Karpas-422 (cell line): ENCODE measurements at regions not wholly inside any gene's neighbourhood (a gene's known extent, or its start where the extent isn't known, plus 50 kb on each side); places are given as distances from the start of the nearest gene placed in this dataset.

ENCODE experiments used
- DNase-seq: peaks from one replicate; pipeline ENCODE4 v3.0.0-alpha.2; 2015
- H2AFZ ChIP-seq: fragments of 200-600 bp; sonication (generic); 2 replicates; pipeline ENCODE4 v1.6.1; 2014; ENCODE audit warnings: antibody characterized with exemption, low read length, mixed read lengths
- H3K27ac ChIP-seq: fragments of 200-600 bp; sonication (generic); 2 replicates; pipeline ENCODE4 v1.5.1; 2014; ENCODE audit warnings: mild to moderate bottlenecking, low read length, moderate library complexity
- H3K27me3 ChIP-seq: fragments of 200-600 bp; sonication (generic); 2 replicates; pipeline ENCODE4 v1.6.1; 2014; ENCODE audit warnings: low read length, mixed read lengths
- H3K36me3 ChIP-seq: fragments of 200-600 bp; sonication (generic); 2 replicates; pipeline ENCODE4 v1.6.1; 2014; ENCODE audit warnings: low read length, mixed read lengths; ENCODE audit not compliant: insufficient read depth
- H3K4me1 ChIP-seq: fragments of 200-600 bp; sonication (generic); 2 replicates; pipeline ENCODE4 v1.6.1; 2014; ENCODE audit warnings: mild to moderate bottlenecking, low read length, mixed read lengths
- H3K4me2 ChIP-seq: fragments of 200-600 bp; sonication (generic); 2 replicates; pipeline ENCODE4 v1.6.1; 2014; ENCODE audit warnings: low read length, low read depth, mild to moderate bottlenecking; ENCODE audit not compliant: poor library complexity, severe bottlenecking
- H3K4me3 ChIP-seq: fragments of 200-600 bp; sonication (generic); 2 replicates; pipeline ENCODE4 v1.5.1; 2014; ENCODE audit warnings: mild to moderate bottlenecking, antibody characterized with exemption, low read length, mixed read lengths
- H3K79me2 ChIP-seq: fragments of 200-600 bp; sonication (generic); 2 replicates; pipeline ENCODE4 v1.6.1; 2014; ENCODE audit warnings: mild to moderate bottlenecking, low read length, mixed read lengths
- H3K9ac ChIP-seq: fragments of 200-600 bp; sonication (generic); 2 replicates; pipeline ENCODE4 v1.6.0; 2014; ENCODE audit warnings: low read length
- H3K9me2 ChIP-seq: fragments of 200-600 bp; sonication (generic), shearing (Covaris generic); replicated peaks from 2 replicates; pipeline ENCODE4 v1.6.0; 2014; ENCODE audit warnings: mild to moderate bottlenecking, low read length, moderate library complexity; ENCODE audit not compliant: insufficient read depth
- H3K9me3 ChIP-seq: fragments of 300-700, 200-600 bp; sonication (generic); 2 replicates; pipeline ENCODE4 v1.6.1; 2014; ENCODE audit warnings: low read length, mixed read lengths
- H4K20me1 ChIP-seq: fragments of 200-600 bp; sonication (generic); 2 replicates; pipeline ENCODE4 v1.6.1; 2014; ENCODE audit warnings: mild to moderate bottlenecking, antibody characterized with exemption, low read length, low read depth; ENCODE audit not compliant: insufficient read depth

- no peak overlapping the region for H3K4me3 ChIP-seq
- no peaks in the 10 kb centered on the region for H3K79me2 ChIP-seq
- H2AFZ ChIP-seq: no peak overlapping the region
- no peaks in the 10 kb centered on the region for H3K27me3 ChIP-seq
- H3K4me2 ChIP-seq: no peak overlapping the region
- no peaks in the 10 kb centered on the region for H3K9me3 ChIP-seq
- H3K27ac ChIP-seq: no peak overlapping the region
- no peaks in the 10 kb centered on the region for H3K4me1 ChIP-seq
- H4K20me1 ChIP-seq: no peaks in the 10 kb centered on the region
- H3K9ac ChIP-seq: no peak overlapping the region
- H3K36me3 ChIP-seq: no peaks in the 10 kb centered on the region
- H3K9me2 ChIP-seq: no peaks in the 10 kb centered on the region
- no peak for DNase-seq
Observed at GRCh38 chr2:41703123-41703522, 344.7 kb upstream of the PKDCC start.

GRCh38 chr2:41705634-41706033 is 342.2 kb upstream of the PKDCC start:
- Histone ChIP-seq H3K4me1 (no peaks in the 10 kb centered on the region), H3K27me3 (no peaks in the 10 kb centered on the region), H3K9me2 (no peaks in the 10 kb centered on the region), H3K79me2 (no peaks in the 10 kb centered on the region), H2AFZ (no peak overlapping the region), H4K20me1 (no peaks in the 10 kb centered on the region), H3K4me3 (no peak overlapping the region), H3K27ac (no peak overlapping the region), H3K4me2 (no peak overlapping the region), H3K36me3 (no peaks in the 10 kb centered on the region), H3K9ac (no peak overlapping the region), H3K9me3 (no peaks in the 10 kb centered on the region)
- DNase-seq: no peak

GRCh38 chr2:41706286-41706685 is 341.5 kb upstream of the PKDCC start:
- H2AFZ ChIP-seq: no peak overlapping the region
- H3K9me3 ChIP-seq: no peaks in the 10 kb centered on the region
- no peaks in the 10 kb centered on the region for H3K27me3 ChIP-seq
- DNase-seq: no peak
- no peaks in the 10 kb centered on the region for H3K4me1 ChIP-seq
- no peaks in the 10 kb centered on the region for H3K36me3 ChIP-seq
- H3K4me3 ChIP-seq: no peak overlapping the region
- H3K9ac ChIP-seq: no peak overlapping the region
- H3K79me2 ChIP-seq: no peaks in the 10 kb centered on the region
- no peak overlapping the region for H3K27ac ChIP-seq
- no peaks in the 10 kb centered on the region for H3K9me2 ChIP-seq
- H4K20me1 ChIP-seq: no peaks in the 10 kb centered on the region
- no peak overlapping the region for H3K4me2 ChIP-seq

- H3K36me3 ChIP-seq: no peaks in the 10 kb centered on the region
- no peak overlapping the region for H2AFZ ChIP-seq
- H3K9me3 ChIP-seq: no peaks in the 10 kb centered on the region
- no peaks in the 10 kb centered on the region for H3K9me2 ChIP-seq
- H3K9ac ChIP-seq: no peak overlapping the region
- H3K4me1 ChIP-seq: no peaks in the 10 kb centered on the region
- H3K4me3 ChIP-seq: no peak overlapping the region
- no peaks in the 10 kb centered on the region for H3K79me2 ChIP-seq
- no peak overlapping the region for H3K27ac ChIP-seq
- no peaks in the 10 kb centered on the region for H4K20me1 ChIP-seq
- no peak overlapping the region for H3K4me2 ChIP-seq
- DNase-seq: no peak
- no peaks in the 10 kb centered on the region for H3K27me3 ChIP-seq
Observed at GRCh38 chr2:41707790-41708451, 339.9 kb upstream of the PKDCC start.

- DNase-seq: no peak
- H3K36me3 ChIP-seq: no peaks in the 10 kb centered on the region
- H3K27me3 ChIP-seq: no peaks in the 10 kb centered on the region
- no peak overlapping the region for H3K4me2 ChIP-seq
- no peak overlapping the region for H3K27ac ChIP-seq
- no peak overlapping the region for H3K9ac ChIP-seq
- H3K4me1 ChIP-seq: no peaks in the 10 kb centered on the region
- no peak overlapping the region for H2AFZ ChIP-seq
- H3K79me2 ChIP-seq: no peaks in the 10 kb centered on the region
- no peaks in the 10 kb centered on the region for H3K9me3 ChIP-seq
- H4K20me1 ChIP-seq: no peaks in the 10 kb centered on the region
- no peaks in the 10 kb centered on the region for H3K9me2 ChIP-seq
- no peak overlapping the region for H3K4me3 ChIP-seq
Observed at GRCh38 chr2:41709702-41710599, 337.9 kb upstream of the PKDCC start.

- H3K4me1 ChIP-seq: no peaks in the 10 kb centered on the region
- DNase-seq: no peak
- no peaks in the 10 kb centered on the region for H3K27me3 ChIP-seq
Observed at GRCh38 chr2:41710944-41711343, 336.9 kb upstream of the PKDCC start.

GRCh38 chr2:41711736-41712135 is 336.1 kb upstream of the PKDCC start:
- H4K20me1 ChIP-seq: no peaks in the 10 kb centered on the region
- H3K27ac ChIP-seq: no peak overlapping the region
- H3K4me2 ChIP-seq: no peak overlapping the region
- no peaks in the 10 kb centered on the region for H3K36me3 ChIP-seq
- DNase-seq: no peak
- no peaks in the 10 kb centered on the region for H3K4me1 ChIP-seq
- H3K9ac ChIP-seq: no peak overlapping the region
- H2AFZ ChIP-seq: no peak overlapping the region
- no peaks in the 10 kb centered on the region for H3K9me3 ChIP-seq
- H3K79me2 ChIP-seq: no peaks in the 10 kb centered on the region
- no peaks in the 10 kb centered on the region for H3K27me3 ChIP-seq
- H3K4me3 ChIP-seq: no peak overlapping the region
- no peaks in the 10 kb centered on the region for H3K9me2 ChIP-seq

More at GRCh38 chr2:41710944-41711343, 336.9 kb upstream of the PKDCC start:
- Histone ChIP-seq H2AFZ (no peak overlapping the region), H3K9me2 (no peaks in the 10 kb centered on the region), H3K27ac (no peak overlapping the region), H3K36me3 (no peaks in the 10 kb centered on the region), H3K4me3 (no peak overlapping the region), H3K4me2 (no peak overlapping the region), H3K9ac (no peak overlapping the region), H3K79me2 (no peaks in the 10 kb centered on the region), H4K20me1 (no peaks in the 10 kb centered on the region), H3K9me3 (no peaks in the 10 kb centered on the region)

GRCh38 chr2:41716497-41716896 is 331.3 kb upstream of the PKDCC start:
- DNase-seq: no peak
- H3K27me3 ChIP-seq: no peaks in the 10 kb centered on the region
- H3K4me1 ChIP-seq: no peaks in the 10 kb centered on the region
- H3K9ac ChIP-seq: no peak overlapping the region
- H3K4me3 ChIP-seq: no peak overlapping the region
- H3K4me2 ChIP-seq: no peak overlapping the region
- H3K79me2 ChIP-seq: no peaks in the 10 kb centered on the region
- H3K36me3 ChIP-seq: no peaks in the 10 kb centered on the region
- no peaks in the 10 kb centered on the region for H4K20me1 ChIP-seq
- no peak overlapping the region for H2AFZ ChIP-seq
- H3K9me2 ChIP-seq: no peaks in the 10 kb centered on the region
- H3K27ac ChIP-seq: no peak overlapping the region
- H3K9me3 ChIP-seq: no peaks in the 10 kb centered on the region
